ENCODE measurements at regions not wholly inside any gene's neighbourhood (a gene's known extent, or its start where the extent isn't known, plus 50 kb on each side); places are given as distances from the start of the nearest gene placed in this dataset.
A peak's percentile ranks its signal among the peaks of the same experiment; 100 is the strongest.

GRCh38 chr2:220272656-220273055, 645.2 kb downstream of the SLC4A3 start:
- no peaks in the 10 kb centered on the region for H3K36me3 ChIP-seq
- H3K27ac ChIP-seq, result no peak overlapping the region
- peaks cover 0 to 5% of the 10 kb centered on the region in 2 donors for H3K4me1 ChIP-seq
- H3K27me3 ChIP-seq, result no peaks in the 10 kb centered on the region
- H3K9me3 ChIP-seq, result no peaks in the 10 kb centered on the region
- H3K4me3 ChIP-seq, result no peak overlapping the region
- intact Hi-C loops (cut with DNase I; ENCODE audit: low total_unique reads), result no loop called here
- TF ChIP-seq POLR2A (IDR thresholded peaks at IDR 0.05) (no peak), CTCF (IDR thresholded peaks at IDR 0.05) (no peak)
- no peak for DNase-seq

- H3K36me3 ChIP-seq, result no peaks in the 10 kb centered on the region
Measured at GRCh38 chr2:220273082-220273481, 645.7 kb downstream of the SLC4A3 start.

GRCh38 chr2:220275454-220275853, 648.0 kb downstream of the SLC4A3 start:
- Histone ChIP-seq H3K27ac (no peak overlapping the region), H3K4me3 (no peak overlapping the region), H3K36me3 (no peaks in the 10 kb centered on the region), H3K9me3 (no peaks in the 10 kb centered on the region), H3K4me1 (peaks cover 0 to 5% of the 10 kb centered on the region in 2 donors), H3K27me3 (no peaks in the 10 kb centered on the region)
- TF ChIP-seq CTCF (IDR thresholded peaks at IDR 0.05) (no peak), POLR2A (IDR thresholded peaks at IDR 0.05) (no peak)
- DNase-seq, result no peak
- intact Hi-C loops (cut with DNase I; ENCODE audit: low total_unique reads), result no loop called here

More at GRCh38 chr2:220273082-220273481, 645.7 kb downstream of the SLC4A3 start:
- no peak for DNase-seq
- peaks cover 0 to 5% of the 10 kb centered on the region in 2 donors for H3K4me1 ChIP-seq
- H3K27me3 ChIP-seq, result no peaks in the 10 kb centered on the region
- H3K9me3 ChIP-seq, result no peaks in the 10 kb centered on the region
- H3K27ac ChIP-seq, result no peak overlapping the region
- intact Hi-C loops (cut with DNase I; ENCODE audit: low total_unique reads), result no loop called here
- TF ChIP-seq POLR2A (IDR thresholded peaks at IDR 0.05), result no peak
- TF ChIP-seq CTCF (IDR thresholded peaks at IDR 0.05), result no peak
- no peak overlapping the region for H3K4me3 ChIP-seq

- no peaks in the 10 kb centered on the region for H3K27me3 ChIP-seq
- TF ChIP-seq CTCF (IDR thresholded peaks at IDR 0.05) (no peak), POLR2A (IDR thresholded peaks at IDR 0.05) (no peak)
- no peaks in the 10 kb centered on the region for H3K9me3 ChIP-seq
- no peaks in the 10 kb centered on the region for H3K36me3 ChIP-seq
- intact Hi-C loops (cut with DNase I; ENCODE audit: low total_unique reads), result no loop called here
- H3K4me1 ChIP-seq, result peaks cover 0 to 5% of the 10 kb centered on the region in 2 donors
- H3K4me3 ChIP-seq, result no peak overlapping the region
- no peak overlapping the region for H3K27ac ChIP-seq
- no peak for DNase-seq
Measured at GRCh38 chr2:220276741-220277444, 649.5 kb downstream of the SLC4A3 start.

GRCh38 chr2:220277445-220277975, 650.1 kb downstream of the SLC4A3 start:
- H3K27ac ChIP-seq, result no peak overlapping the region
- DNase-seq, result peak; percentile 16 to 62

More at GRCh38 chr2:220277445-220277975, 650.1 kb downstream of the SLC4A3 start:
- TF ChIP-seq CTCF (IDR thresholded peaks at IDR 0.05) (no peak), POLR2A (IDR thresholded peaks at IDR 0.05) (no peak)
- no peaks in the 10 kb centered on the region for H3K9me3 ChIP-seq
- H3K4me3 ChIP-seq, result no peak overlapping the region
- H3K27me3 ChIP-seq, result no peaks in the 10 kb centered on the region
- no peaks in the 10 kb centered on the region for H3K36me3 ChIP-seq
- intact Hi-C loops (cut with DNase I; ENCODE audit: low total_unique reads), result no loop called here
- H3K4me1 ChIP-seq, result peaks cover 0 to 5% of the 10 kb centered on the region in 2 donors
